Loucy (cell line): ENCODE measurements at regions not wholly inside any gene's neighbourhood (a gene's known extent, or its start where the extent isn't known, plus 50 kb on each side); places are given as distances from the start of the nearest gene placed in this dataset.

Experiments used
- H2AFZ ChIP-seq: fragments of 200-600 bp; sonication (generic); 2 replicates; pipeline ENCODE4 v1.6.0; 2016; ENCODE audit warnings: antibody characterized with exemption, mild to moderate bottlenecking, low read length, moderate library complexity
- H3F3A ChIP-seq: fragments of 200-600 bp; 2 replicates; pipeline ENCODE4 v1.6.0; 2016; ENCODE audit warnings: antibody characterized with exemption, low read depth, mild to moderate bottlenecking
- H3K27me3 ChIP-seq: fragments of 200-600 bp; sonication (generic); 2 replicates; pipeline ENCODE4 v1.6.1; 2014; ENCODE audit warnings: low read length, mild to moderate bottlenecking; ENCODE audit not compliant: insufficient read depth, poor library complexity, severe bottlenecking
- H3K36me3 ChIP-seq: fragments of 200-600 bp; sonication (generic); 2 replicates; pipeline ENCODE4 v1.6.1; 2016; ENCODE audit warnings: low read length; ENCODE audit not compliant: insufficient read depth
- H3K4me1 ChIP-seq: fragments of 200-600 bp; sonication (generic); 2 replicates; pipeline ENCODE4 v1.5.1; 2014; ENCODE audit warnings: low read length, mild to moderate bottlenecking; ENCODE audit not compliant: insufficient read depth, poor library complexity, severe bottlenecking
- H3K4me2 ChIP-seq: fragments of 200-600 bp; sonication (generic); 2 replicates; pipeline ENCODE4 v1.6.0; 2014; ENCODE audit warnings: antibody characterized with exemption, low read length, low read depth, mild to moderate bottlenecking; ENCODE audit not compliant: poor library complexity, severe bottlenecking
- H3K4me3 ChIP-seq: fragments of 200-600 bp; sonication (generic); 2 replicates; pipeline ENCODE4 v1.5.1; 2014; ENCODE audit warnings: low read length, mild to moderate bottlenecking, mixed read lengths; ENCODE audit not compliant: poor library complexity, severe bottlenecking
- H3K79me2 ChIP-seq: fragments of 200-600 bp; sonication (generic); 2 replicates; pipeline ENCODE4 v1.6.1; 2014; ENCODE audit warnings: low read length; ENCODE audit not compliant: insufficient read depth
- H3K9ac ChIP-seq: fragments of 200-600 bp; sonication (generic); 2 replicates; pipeline ENCODE4 v1.6.0; 2014; ENCODE audit warnings: mild to moderate bottlenecking, low read depth, low read length, moderate library complexity; ENCODE audit not compliant: poor library complexity, severe bottlenecking
- H3K9me2 ChIP-seq: fragments of 200-600 bp; sonication (generic); replicated peaks from 2 replicates; pipeline ENCODE4 v1.6.1; 2016; ENCODE audit warnings: low read depth, low read length, mixed read lengths
- H3K9me3 ChIP-seq: fragments of 200-600 bp; sonication (generic); 2 replicates; pipeline ENCODE4 v1.6.1; 2014; ENCODE audit warnings: mild to moderate bottlenecking, antibody characterized with exemption, low read length, low read depth; ENCODE audit not compliant: insufficient read depth
- H4K20me1 ChIP-seq: fragments of 200-600 bp; sonication (generic); 2 replicates; pipeline ENCODE4 v1.6.0; 2014; ENCODE audit warnings: antibody characterized with exemption, low read length, mild to moderate bottlenecking; ENCODE audit not compliant: insufficient read depth, poor library complexity, severe bottlenecking
- CTCF ChIP-seq: fragments of 200-600 bp; sonication (generic); conservative IDR thresholded peaks from 2 replicates; pipeline ENCODE4 v1.5.1; 2014; ENCODE audit warnings: mild to moderate bottlenecking, antibody characterized with exemption, low read length
- EZH2phosphoT487 ChIP-seq: fragments of 200-600 bp; IDR thresholded peaks from 2 replicates; pipeline ENCODE4 v1.6.1; 2018; ENCODE audit warnings: antibody characterized with exemption, mild to moderate bottlenecking, moderate library complexity, borderline replicate concordance

DNA sequence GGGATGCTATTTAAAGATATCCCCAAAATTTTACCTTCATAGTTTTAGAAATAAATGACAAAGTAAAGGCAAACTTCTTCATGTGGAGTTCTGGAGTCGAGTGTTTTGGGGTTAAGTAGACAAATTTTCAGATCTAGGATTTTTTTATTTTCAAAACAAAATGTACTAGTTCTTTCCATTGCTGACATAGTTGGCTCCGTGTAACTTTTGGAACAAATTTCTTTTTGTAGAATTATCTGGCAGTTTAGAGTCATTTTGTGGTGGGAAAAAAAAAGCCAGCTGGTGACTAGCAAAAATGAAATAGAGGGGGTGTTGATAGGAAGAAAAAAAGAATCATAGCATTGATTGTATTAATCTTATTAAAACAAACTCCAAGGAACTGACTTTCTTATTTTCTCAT, 131.6 kb upstream of the TCF21 start:
- no peaks in the 10 kb centered on the region for H3K9me2 ChIP-seq
- no peaks in the 10 kb centered on the region for H3K79me2 ChIP-seq
- H3K9ac ChIP-seq = no peak overlapping the region
- no peak overlapping the region for H3K4me3 ChIP-seq
- no peak overlapping the region for H2AFZ ChIP-seq
- no peak overlapping the region for H3K4me2 ChIP-seq
- H3F3A ChIP-seq = no peaks in the 10 kb centered on the region
- no peaks in the 10 kb centered on the region for H3K4me1 ChIP-seq
- H3K36me3 ChIP-seq = no peaks in the 10 kb centered on the region
- no peaks in the 10 kb centered on the region for H4K20me1 ChIP-seq
- H3K9me3 ChIP-seq = no peaks in the 10 kb centered on the region
- H3K27me3 ChIP-seq = no peaks in the 10 kb centered on the region
- TF ChIP-seq CTCF = no peak
- TF ChIP-seq EZH2phosphoT487 = no peak

- H3K9ac ChIP-seq = no peak overlapping the region
- no peak overlapping the region for H3K4me3 ChIP-seq
- no peaks in the 10 kb centered on the region for H3K79me2 ChIP-seq
- no peak overlapping the region for H2AFZ ChIP-seq
- no peaks in the 10 kb centered on the region for H3F3A ChIP-seq
- H3K27me3 ChIP-seq = no peaks in the 10 kb centered on the region
- no peaks in the 10 kb centered on the region for H3K4me1 ChIP-seq
- H4K20me1 ChIP-seq = no peaks in the 10 kb centered on the region
- TF ChIP-seq EZH2phosphoT487 = no peak
- no peak for TF ChIP-seq CTCF
- no peaks in the 10 kb centered on the region for H3K9me2 ChIP-seq
- no peak overlapping the region for H3K4me2 ChIP-seq
- H3K36me3 ChIP-seq = no peaks in the 10 kb centered on the region
- no peaks in the 10 kb centered on the region for H3K9me3 ChIP-seq
Measured at GRCh38 chr6:133758815-133759335, 130.0 kb upstream of the TCF21 start.

GRCh38 chr6:133759524-133759923, 129.4 kb upstream of the TCF21 start:
- H3K9me3 ChIP-seq = no peaks in the 10 kb centered on the region
- no peaks in the 10 kb centered on the region for H3K4me1 ChIP-seq
- H4K20me1 ChIP-seq = no peaks in the 10 kb centered on the region
- TF ChIP-seq CTCF = no peak
- TF ChIP-seq EZH2phosphoT487 = no peak
- no peak overlapping the region for H3K4me3 ChIP-seq
- H3F3A ChIP-seq = no peaks in the 10 kb centered on the region
- H3K27me3 ChIP-seq = no peaks in the 10 kb centered on the region
- H3K9me2 ChIP-seq = no peaks in the 10 kb centered on the region
- no peaks in the 10 kb centered on the region for H3K36me3 ChIP-seq
- no peaks in the 10 kb centered on the region for H3K79me2 ChIP-seq
- no peak overlapping the region for H3K9ac ChIP-seq
- H2AFZ ChIP-seq = no peak overlapping the region
- no peak overlapping the region for H3K4me2 ChIP-seq
